ENCODE measurements at regions not wholly inside any gene's neighbourhood (a gene's known extent, or its start where the extent isn't known, plus 50 kb on each side); places are given as distances from the start of the nearest gene placed in this dataset.

- no peak for DNase-seq
Measured at GRCh38 chr1:30037251-30038118, 685.9 kb downstream of the MATN1 start.

DNA sequence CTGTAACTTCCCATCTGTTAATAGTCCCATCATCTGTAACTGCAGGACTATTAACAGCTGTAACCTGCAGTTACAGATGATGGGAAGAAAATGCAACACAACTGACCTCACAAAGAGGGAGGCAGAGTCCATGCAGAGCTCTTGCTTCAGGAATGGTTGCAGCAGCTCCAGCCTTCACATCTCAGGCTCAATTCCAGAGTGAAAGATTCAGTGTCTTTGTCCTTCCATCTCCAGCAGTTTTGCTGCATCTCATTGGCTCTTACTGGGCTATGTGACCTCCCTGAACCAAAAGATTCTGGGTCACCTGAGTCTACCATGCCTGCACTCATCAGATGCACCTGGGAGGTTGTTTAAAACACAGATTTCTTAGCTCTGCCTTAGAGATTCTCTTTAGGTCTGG is 686.7 kb downstream of the MATN1 start:
- DNase-seq = no peak

DNA sequence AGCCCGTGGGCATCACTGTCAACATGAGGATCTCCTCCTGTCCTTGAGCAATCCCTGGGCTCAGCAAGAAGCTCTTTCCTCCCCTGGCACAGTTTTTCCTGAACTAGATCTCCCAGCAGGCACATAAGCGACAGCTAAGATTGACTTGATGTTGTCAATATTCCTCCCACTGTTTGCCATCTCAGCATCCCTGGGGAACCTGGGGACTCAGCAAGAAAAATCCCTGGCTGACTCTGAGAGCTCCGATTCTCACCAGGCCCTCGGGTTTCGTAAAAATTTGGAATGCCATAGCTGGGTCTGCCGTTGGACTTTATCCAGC is 687.2 kb downstream of the MATN1 start:
- no peak for DNase-seq

GRCh38 chr1:30035522-30036228 is 687.7 kb downstream of the MATN1 start:
- no peak for DNase-seq

- no peak for DNase-seq
Measured at GRCh38 chr1:30034627-30035521, 688.5 kb downstream of the MATN1 start.

GRCh38 chr1:30034105-30034626 is 689.2 kb downstream of the MATN1 start:
- DNase-seq = no peak

DNA sequence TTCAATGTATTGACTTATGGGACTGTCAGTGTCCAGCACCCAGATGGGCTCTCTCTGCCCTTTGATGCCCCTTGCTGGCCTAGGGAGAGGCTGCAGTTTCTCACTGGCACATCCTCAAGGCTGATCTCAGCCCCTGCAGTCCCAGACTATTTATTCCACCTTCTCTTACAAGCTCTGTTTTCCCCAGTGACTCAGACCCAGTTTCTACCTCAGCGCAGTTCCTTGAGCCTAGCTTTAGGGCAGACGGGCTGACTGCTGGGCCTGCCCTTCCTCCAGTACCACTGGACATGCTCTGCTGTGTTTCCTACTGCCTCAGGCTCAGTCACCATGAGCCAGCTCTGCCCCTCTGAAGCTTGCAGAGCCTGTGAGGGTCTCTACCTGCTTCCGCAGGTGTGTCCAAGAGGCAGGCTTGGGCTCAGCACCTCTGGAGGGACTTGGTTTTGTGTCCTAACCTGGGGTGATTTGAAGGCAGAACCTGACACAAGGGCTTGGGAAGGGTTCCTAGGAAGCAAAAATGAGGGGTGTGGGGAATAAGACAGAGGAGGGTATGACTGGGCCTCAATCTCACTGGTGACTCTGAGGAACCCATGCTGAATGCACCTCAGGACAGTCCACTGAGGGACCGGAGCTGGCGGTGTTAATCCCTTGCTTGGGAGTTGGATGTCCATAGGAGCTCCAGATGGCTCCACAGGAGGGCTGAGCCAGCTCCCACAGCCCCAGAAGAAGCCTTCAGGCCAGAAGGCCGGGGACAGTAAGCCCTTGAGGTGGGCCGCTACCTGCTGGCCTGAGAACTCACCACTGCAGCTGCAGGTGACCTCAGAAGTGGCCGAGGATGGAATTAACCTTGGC is 689.9 kb downstream of the MATN1 start:
- DNase-seq = no peak

DNA sequence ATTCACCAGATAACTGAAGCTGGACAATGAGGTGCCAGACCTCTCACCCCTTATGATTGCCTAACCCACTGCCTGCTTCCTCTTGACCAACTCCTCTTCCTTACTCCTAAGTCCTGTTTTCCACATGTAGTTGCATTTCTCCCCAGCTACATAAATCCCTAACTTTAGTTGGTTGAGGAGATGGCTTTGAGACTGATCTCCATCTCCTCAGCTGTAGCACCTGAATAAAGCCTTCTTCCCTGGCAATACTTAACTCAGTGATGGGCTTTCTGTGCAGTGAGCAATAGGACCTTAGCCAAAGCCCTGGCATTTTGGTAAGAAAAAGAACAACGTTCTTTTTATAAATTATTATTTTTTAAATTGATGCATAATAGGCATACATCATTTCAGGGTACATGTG is 691.1 kb downstream of the MATN1 start:
- no peak for DNase-seq

- DNase-seq = no peak
Measured at GRCh38 chr1:30029677-30030076, 693.7 kb downstream of the MATN1 start.

DNA sequence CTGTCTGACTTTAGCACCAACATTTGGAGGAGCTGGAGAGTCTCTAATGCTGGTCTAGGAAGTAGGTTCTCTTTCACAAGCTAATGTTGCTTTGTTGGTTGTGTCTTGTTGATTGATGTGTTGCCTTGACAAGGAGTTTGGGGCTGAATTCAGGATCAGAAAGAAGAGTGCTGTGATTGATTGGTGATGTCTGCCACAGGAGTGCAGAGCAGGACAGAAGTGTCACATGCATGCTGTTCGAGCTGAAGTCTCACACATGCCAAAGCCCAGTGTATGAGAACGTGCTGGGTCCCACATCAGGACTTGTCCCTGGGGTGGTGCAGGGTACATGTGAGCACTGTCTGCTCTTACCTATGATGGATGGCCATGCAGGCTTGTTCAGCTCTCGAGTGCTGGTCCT is 694.4 kb downstream of the MATN1 start:
- DNase-seq = no peak

GRCh38 chr1:30028283-30028682 is 695.1 kb downstream of the MATN1 start:
- no peak for DNase-seq

DNA sequence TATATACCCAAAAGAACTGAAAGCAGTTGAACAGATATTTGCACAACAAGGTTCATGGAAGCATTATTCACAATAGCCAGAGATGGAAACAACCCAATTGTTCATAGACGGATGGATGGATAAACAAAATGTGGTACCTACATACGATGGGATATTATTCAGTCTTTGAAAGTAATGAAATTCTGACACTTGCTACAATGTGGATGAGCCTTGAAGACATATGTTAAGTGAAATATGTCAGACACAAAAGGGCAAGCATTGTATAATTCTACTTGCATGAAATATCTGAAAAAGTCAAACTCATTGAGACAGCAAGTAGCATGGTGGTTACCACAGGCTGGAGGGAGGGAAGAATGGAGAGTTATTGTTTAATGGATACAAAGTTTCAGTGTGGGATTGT is 696.1 kb downstream of the MATN1 start:
- no peak for DNase-seq

DNA sequence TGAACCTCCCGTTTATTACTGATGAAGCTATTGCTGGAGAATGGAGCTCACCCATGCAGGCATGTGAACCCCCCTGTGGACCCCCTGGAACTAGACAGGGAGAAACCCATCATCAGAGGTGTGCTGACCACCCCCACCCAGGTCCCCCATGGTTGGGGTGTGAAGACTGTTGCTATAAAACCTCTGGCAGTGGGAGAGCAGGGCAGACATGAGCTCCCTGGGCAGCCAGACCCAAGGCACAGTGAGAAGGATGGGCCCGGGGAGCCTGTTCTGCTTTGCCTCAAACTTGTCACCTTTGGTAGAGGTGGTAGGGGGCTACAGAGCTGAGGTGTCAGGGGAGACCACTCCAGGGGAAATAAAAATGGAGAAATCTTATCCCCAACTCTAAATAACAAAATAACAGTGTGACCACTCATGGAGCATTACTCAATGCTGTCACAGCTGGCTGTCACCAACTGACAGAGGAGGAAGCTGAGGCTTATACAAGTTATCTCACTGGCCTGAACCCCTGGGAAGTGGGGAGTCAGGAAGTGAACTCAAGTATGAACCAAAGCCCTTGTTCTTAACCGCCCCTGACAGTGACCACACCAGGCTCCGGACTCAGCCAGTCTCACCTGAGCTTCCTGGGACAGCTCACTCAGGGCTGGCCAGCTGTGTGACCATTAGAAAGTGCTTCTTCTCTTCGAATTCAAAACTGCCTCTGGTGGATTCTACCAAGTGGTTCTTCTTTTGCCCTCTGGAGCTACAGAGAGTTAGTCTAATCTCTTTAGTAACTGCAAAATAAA is 698.8 kb downstream of the MATN1 start:
- no peak for DNase-seq

DNA sequence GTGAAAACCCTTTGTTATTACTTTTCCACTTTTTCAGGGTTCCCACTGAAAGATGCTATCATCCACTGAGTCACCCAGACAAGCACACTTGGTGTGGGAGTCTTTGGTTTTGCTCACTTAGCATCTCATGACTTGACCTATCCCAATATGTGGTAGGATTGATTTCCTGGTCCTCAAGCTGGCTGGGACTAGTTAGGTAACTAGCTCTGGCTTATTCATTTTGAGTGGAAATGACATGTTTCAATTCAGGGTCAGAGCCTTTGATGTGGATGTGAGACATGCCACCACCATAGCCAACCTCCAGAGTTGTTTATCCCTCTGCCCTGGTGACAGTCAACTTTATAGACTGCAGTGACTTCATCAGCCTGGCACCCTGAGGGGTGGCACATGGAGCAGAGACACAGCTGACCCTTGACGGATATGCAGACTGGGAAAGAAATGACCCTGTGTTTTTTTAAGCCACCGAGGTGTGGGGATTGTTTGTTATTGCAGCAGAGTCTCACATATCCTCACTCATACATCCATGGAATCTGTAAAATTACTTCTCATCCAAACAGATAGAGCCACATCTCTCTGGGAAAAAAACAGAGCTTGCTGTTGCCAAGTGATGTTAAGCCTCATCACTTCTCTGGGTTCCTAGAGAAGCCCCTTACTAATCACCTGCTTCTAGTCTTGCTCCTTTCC is 699.9 kb downstream of the MATN1 start:
- no peak for DNase-seq

- no peak for DNase-seq
Measured at GRCh38 chr1:30014031-30014430, 709.4 kb downstream of the MATN1 start.

GRCh38 chr1:30012455-30013440 is 710.6 kb downstream of the MATN1 start:
- no peak for DNase-seq

- DNase-seq = no peak
Measured at GRCh38 chr1:30011970-30012369, 711.4 kb downstream of the MATN1 start.

DNA sequence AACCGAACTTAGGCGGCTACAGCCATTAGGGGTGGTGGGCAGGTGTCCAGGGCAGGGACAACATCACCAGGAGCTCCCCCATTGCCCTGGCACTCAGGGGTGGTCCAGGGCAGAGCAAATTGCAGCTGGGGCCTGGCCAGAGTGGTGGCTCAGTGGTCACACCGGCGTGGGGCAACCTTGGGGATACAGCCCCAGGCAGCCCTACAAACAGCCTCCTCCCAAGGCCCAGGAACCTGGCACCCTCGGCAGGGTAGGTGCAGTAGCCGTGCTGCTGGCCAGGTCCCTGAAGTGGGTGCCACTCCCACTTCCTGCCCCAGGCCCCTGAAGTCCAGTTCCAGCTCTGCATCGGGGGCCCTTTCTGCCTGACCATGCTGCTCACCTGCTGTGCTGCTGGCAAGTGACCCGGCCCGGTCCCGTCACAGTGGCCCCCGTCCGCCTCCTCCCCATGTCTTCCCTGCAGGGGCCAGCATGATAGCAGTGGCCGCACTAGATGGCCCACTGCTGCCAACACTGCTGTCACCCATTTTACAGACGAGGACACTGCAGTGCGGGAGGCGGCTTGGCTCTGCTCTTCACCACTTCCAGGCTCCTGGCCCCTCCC is 712.8 kb downstream of the MATN1 start:
- DNase-seq = no peak

- DNase-seq = no peak
Measured at GRCh38 chr1:30009720-30010119, 713.7 kb downstream of the MATN1 start.

Measured in CD4-positive, alpha-beta T cell treated with Interleukin-17A for 1 hour (primary cell).